ENCODE measurements at regions not wholly inside any gene's neighbourhood (a gene's known extent, or its start where the extent isn't known, plus 50 kb on each side); places are given as distances from the start of the nearest gene placed in this dataset.

DNA sequence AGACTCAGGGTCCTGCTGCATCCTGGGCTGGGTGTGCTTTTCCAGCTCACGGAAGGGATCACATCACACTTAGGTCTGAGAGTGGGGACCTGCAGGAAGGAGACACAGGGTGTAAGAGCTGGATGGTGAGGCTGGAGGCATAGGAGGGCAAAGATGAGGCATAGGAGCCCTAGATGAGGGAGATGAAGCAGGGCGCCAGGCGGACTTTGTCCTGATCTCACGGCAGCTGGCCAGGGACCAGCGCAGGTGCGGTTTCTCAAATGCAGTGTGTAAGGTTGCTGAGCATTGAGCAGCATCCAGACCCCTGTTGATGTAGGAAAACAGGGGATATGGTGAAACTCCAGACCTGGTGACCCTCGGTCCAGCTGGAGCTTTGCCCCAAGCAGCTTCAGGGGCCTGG lies 156.5 kb downstream of the PSAT1 start:
- Histone ChIP-seq H4K20me1 (ENCODE audit: insufficient read depth, low read length) (no peaks in the 10 kb centered on the region), H3K79me2 (ENCODE audit: low read length) (no peaks in the 10 kb centered on the region), H3K9me3 (ENCODE audit: insufficient read depth, low read length) (no peaks in the 10 kb centered on the region), H3K9ac (ENCODE audit: low read length) (no peak overlapping the region), H2AFZ (ENCODE audit: low read depth, low read length) (no peak overlapping the region), H3K27ac (ENCODE audit: low read length) (no peak overlapping the region), H3K27me3 (ENCODE audit: low read depth, low read length) (no peaks in the 10 kb centered on the region), H3K4me2 (ENCODE audit: low read length) (no peak overlapping the region), H3K4me1 (ENCODE audit: low read length) (no peaks in the 10 kb centered on the region), H3K4me3 (ENCODE audit: low read length) (no peak overlapping the region), H3K36me3 (replicated peaks; ENCODE audit: low read depth, low read length) (no peaks in the 10 kb centered on the region)
- TF ChIP-seq, protein P1, sequence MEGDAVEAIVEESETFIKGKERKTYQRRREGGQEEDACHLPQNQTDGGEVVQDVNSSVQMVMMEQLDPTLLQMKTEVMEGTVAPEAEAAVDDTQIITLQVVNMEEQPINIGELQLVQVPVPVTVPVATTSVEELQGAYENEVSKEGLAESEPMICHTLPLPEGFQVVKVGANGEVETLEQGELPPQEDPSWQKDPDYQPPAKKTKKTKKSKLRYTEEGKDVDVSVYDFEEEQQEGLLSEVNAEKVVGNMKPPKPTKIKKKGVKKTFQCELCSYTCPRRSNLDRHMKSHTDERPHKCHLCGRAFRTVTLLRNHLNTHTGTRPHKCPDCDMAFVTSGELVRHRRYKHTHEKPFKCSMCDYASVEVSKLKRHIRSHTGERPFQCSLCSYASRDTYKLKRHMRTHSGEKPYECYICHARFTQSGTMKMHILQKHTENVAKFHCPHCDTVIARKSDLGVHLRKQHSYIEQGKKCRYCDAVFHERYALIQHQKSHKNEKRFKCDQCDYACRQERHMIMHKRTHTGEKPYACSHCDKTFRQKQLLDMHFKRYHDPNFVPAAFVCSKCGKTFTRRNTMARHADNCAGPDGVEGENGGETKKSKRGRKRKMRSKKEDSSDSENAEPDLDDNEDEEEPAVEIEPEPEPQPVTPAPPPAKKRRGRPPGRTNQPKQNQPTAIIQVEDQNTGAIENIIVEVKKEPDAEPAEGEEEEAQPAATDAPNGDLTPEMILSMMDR (IDR thresholded peaks at IDR 0.05; ENCODE audit: low read depth, low read length), result no peak
- TF ChIP-seq EZH2phosphoT487 (IDR thresholded peaks at IDR 0.05; ENCODE audit: low read depth), result no peak

DNA sequence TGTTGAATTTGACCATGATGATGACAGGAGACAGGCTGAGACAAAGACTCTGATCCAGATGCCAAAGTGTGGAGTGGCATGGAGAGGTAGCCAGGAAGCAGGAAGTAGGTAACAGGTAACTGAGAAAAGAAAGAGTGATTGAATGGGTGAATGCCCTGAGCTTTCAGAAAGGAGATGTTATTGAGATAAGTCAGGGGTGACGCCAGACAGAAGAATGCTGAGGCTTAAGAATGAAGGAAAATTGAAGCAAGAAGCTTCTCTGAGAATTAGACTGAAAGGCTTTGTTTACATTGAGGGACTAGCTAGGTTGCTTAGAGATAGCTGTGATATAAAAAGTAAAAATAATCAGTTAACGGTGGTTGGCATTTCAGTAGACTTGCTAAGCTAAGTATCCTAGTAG lies 165.7 kb downstream of the PSAT1 start:
- Histone ChIP-seq H3K4me1 (ENCODE audit: low read length) (no peaks in the 10 kb centered on the region), H3K36me3 (replicated peaks; ENCODE audit: low read depth, low read length) (no peaks in the 10 kb centered on the region), H2AFZ (ENCODE audit: low read depth, low read length) (no peak overlapping the region), H3K9me3 (ENCODE audit: insufficient read depth, low read length) (no peaks in the 10 kb centered on the region), H3K27me3 (ENCODE audit: low read depth, low read length) (no peaks in the 10 kb centered on the region), H3K79me2 (ENCODE audit: low read length) (no peaks in the 10 kb centered on the region), H3K9ac (ENCODE audit: low read length) (no peak overlapping the region), H4K20me1 (ENCODE audit: insufficient read depth, low read length) (no peaks in the 10 kb centered on the region), H3K4me3 (ENCODE audit: low read length) (no peak overlapping the region), H3K27ac (ENCODE audit: low read length) (no peak overlapping the region), H3K4me2 (ENCODE audit: low read length) (no peak overlapping the region)
- TF ChIP-seq EZH2phosphoT487 (IDR thresholded peaks at IDR 0.05; ENCODE audit: low read depth), result no peak
- TF ChIP-seq, protein P1 (IDR thresholded peaks at IDR 0.05; ENCODE audit: low read depth, low read length), result no peak

GRCh38 chr9:78463750-78464149 lies 166.8 kb downstream of the PSAT1 start:
- Histone ChIP-seq H3K36me3 (replicated peaks; ENCODE audit: low read depth, low read length) (no peaks in the 10 kb centered on the region), H4K20me1 (ENCODE audit: insufficient read depth, low read length) (no peaks in the 10 kb centered on the region), H3K4me2 (ENCODE audit: low read length) (no peak overlapping the region), H3K4me3 (ENCODE audit: low read length) (no peak overlapping the region), H3K9ac (ENCODE audit: low read length) (no peak overlapping the region), H3K4me1 (ENCODE audit: low read length) (no peaks in the 10 kb centered on the region), H2AFZ (ENCODE audit: low read depth, low read length) (no peak overlapping the region), H3K9me3 (ENCODE audit: insufficient read depth, low read length) (no peaks in the 10 kb centered on the region), H3K27ac (ENCODE audit: low read length) (no peak overlapping the region), H3K79me2 (ENCODE audit: low read length) (no peaks in the 10 kb centered on the region), H3K27me3 (ENCODE audit: low read depth, low read length) (no peaks in the 10 kb centered on the region)
- TF ChIP-seq, protein P1 (IDR thresholded peaks at IDR 0.05; ENCODE audit: low read depth, low read length), result no peak
- TF ChIP-seq EZH2phosphoT487 (IDR thresholded peaks at IDR 0.05; ENCODE audit: low read depth), result no peak

GRCh38 chr9:78468231-78468630 lies 171.3 kb downstream of the PSAT1 start:
- no peaks in the 10 kb centered on the region for H3K27me3 ChIP-seq (ENCODE audit: low read depth, low read length)
- H3K4me1 ChIP-seq (ENCODE audit: low read length), result no peaks in the 10 kb centered on the region
- no peak overlapping the region for H3K9ac ChIP-seq (ENCODE audit: low read length)
- no peaks in the 10 kb centered on the region for H3K79me2 ChIP-seq (ENCODE audit: low read length)
- H2AFZ ChIP-seq (ENCODE audit: low read depth, low read length), result no peak overlapping the region
- no peaks in the 10 kb centered on the region for H4K20me1 ChIP-seq (ENCODE audit: insufficient read depth, low read length)
- TF ChIP-seq, protein P1 (IDR thresholded peaks at IDR 0.05; ENCODE audit: low read depth, low read length), result no peak
- no peak for TF ChIP-seq EZH2phosphoT487 (IDR thresholded peaks at IDR 0.05; ENCODE audit: low read depth)
- H3K27ac ChIP-seq (ENCODE audit: low read length), result no peak overlapping the region
- no peak overlapping the region for H3K4me2 ChIP-seq (ENCODE audit: low read length)
- H3K36me3 ChIP-seq (replicated peaks; ENCODE audit: low read depth, low read length), result no peaks in the 10 kb centered on the region
- H3K4me3 ChIP-seq (ENCODE audit: low read length), result no peak overlapping the region
- no peaks in the 10 kb centered on the region for H3K9me3 ChIP-seq (ENCODE audit: insufficient read depth, low read length)
